ENCODE measurements at regions not wholly inside any gene's neighbourhood (a gene's known extent, or its start where the extent isn't known, plus 50 kb on each side); places are given as distances from the start of the nearest gene placed in this dataset.

DNA sequence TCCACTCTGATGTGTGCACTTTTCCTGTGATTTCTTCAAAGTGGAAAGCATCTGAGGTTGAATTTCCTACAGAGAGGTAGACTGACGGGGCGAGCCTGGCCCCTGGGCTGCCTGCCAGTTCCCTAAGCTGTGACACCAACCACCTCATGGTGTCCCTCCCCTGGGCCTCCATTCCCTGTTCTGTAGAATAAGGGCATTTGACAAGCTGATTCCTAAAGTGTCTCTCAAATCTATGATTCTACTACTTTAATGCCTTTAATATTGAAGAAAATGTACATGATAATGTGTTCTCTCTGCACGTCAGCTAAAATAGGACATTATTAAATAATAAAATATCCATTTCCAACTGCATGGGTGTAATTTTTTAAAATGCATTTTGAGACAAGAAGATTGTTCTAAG is 105.1 kb downstream of the SEC61G start:
- Histone ChIP-seq H3K4me2 (ENCODE audit: low read length, poor library complexity, severe bottlenecking) (no peak overlapping the region), H2BK15ac (ENCODE audit: low read depth, poor library complexity, severe bottlenecking) (no peak overlapping the region), H4K91ac (ENCODE audit: low read length) (no peak overlapping the region), H3K36me3 (ENCODE audit: control insufficient read depth in 1 of 2, insufficient read depth in 2 of 2, low read depth in 1 of 2, low read length in 2 of 2) (no peaks in the 10 kb centered on the region), H3K4ac (ENCODE audit: low read depth in 1 of 2, low read length in 2 of 2) (no peak overlapping the region), H3K14ac (ENCODE audit: low read length in 2 of 2) (no peak overlapping the region), H3K27me3 (ENCODE audit: control insufficient read depth in 1 of 2, insufficient read depth in 1 of 2, low read length in 2 of 2) (no peaks in the 10 kb centered on the region), H3K9ac (ENCODE audit: low read length) (no peak overlapping the region), H3K79me1 (replicated peaks; ENCODE audit: low read length, poor library complexity, severe bottlenecking) (no peaks in the 10 kb centered on the region), H2AFZ (ENCODE audit: low read depth, low read length) (no peak overlapping the region), H2BK12ac (ENCODE audit: low read length in 2 of 2) (no peak overlapping the region), H4K8ac (ENCODE audit: low read length) (no peak overlapping the region), H3K27ac (ENCODE audit: low read length, poor library complexity, severe bottlenecking) (no peak overlapping the region), H3K23ac (ENCODE audit: low read length in 2 of 2) (no peak overlapping the region), H3K4me3 (ENCODE audit: insufficient read depth in 1 of 2, low read depth in 1 of 2, low read length in 2 of 2) (no peak overlapping the region), H2BK5ac (ENCODE audit: low read depth, low read length, poor library complexity, severe bottlenecking) (no peak overlapping the region), H2BK120ac (ENCODE audit: low read depth, low read length) (no peak overlapping the region), H3K4me1 (ENCODE audit: control insufficient read depth, insufficient read depth, low read depth, low read length) (no peaks in the 10 kb centered on the region), H3K9me3 (ENCODE audit: control insufficient read depth, low read length) (no peaks in the 10 kb centered on the region), H3K18ac (ENCODE audit: low read depth in 1 of 2, low read length in 2 of 2) (no peak overlapping the region), H2AK5ac (ENCODE audit: low read length, severe bottlenecking) (no peak overlapping the region)
- no CpG with 5 or more reads among the region's 3 CpGs for WGBS
- DNase-seq: no peak

DNA sequence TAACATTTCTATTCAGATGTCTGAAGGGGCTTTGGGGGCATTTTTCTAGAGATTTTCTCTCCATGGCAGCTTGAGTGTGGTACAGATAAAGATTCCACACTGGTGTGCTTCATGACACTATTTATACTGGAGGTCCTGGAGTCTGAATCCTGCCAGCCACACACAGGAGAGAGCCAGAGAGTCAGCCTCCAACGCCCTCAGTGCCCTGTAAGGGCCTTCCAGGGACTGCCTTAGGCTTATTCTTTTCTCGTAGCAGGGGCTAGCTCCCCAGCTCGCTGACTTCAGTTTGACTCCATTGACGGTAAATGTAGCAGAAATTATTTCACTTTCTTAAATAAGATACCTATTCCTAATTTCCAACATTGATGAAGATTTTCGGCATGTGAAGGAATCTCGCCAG is 100.9 kb downstream of the VSTM2A start:
- Histone ChIP-seq H2BK12ac (ENCODE audit: low read length in 2 of 2) (no peak overlapping the region), H3K27ac (ENCODE audit: low read length, poor library complexity, severe bottlenecking) (no peak overlapping the region), H3K4ac (ENCODE audit: low read depth in 1 of 2, low read length in 2 of 2) (no peak overlapping the region), H2BK120ac (ENCODE audit: low read depth, low read length) (no peak overlapping the region), H4K8ac (ENCODE audit: low read length) (no peak overlapping the region), H4K91ac (ENCODE audit: low read length) (no peak overlapping the region), H3K23ac (ENCODE audit: low read length in 2 of 2) (no peak overlapping the region), H3K79me1 (replicated peaks; ENCODE audit: low read length, poor library complexity, severe bottlenecking) (no peaks in the 10 kb centered on the region), H3K4me1 (ENCODE audit: control insufficient read depth, insufficient read depth, low read depth, low read length) (no peaks in the 10 kb centered on the region), H3K4me2 (ENCODE audit: low read length, poor library complexity, severe bottlenecking) (no peak overlapping the region), H2AK5ac (ENCODE audit: low read length, severe bottlenecking) (no peak overlapping the region), H3K18ac (ENCODE audit: low read depth in 1 of 2, low read length in 2 of 2) (no peak overlapping the region), H3K36me3 (ENCODE audit: control insufficient read depth in 1 of 2, insufficient read depth in 2 of 2, low read depth in 1 of 2, low read length in 2 of 2) (no peaks in the 10 kb centered on the region), H2BK5ac (ENCODE audit: low read depth, low read length, poor library complexity, severe bottlenecking) (no peak overlapping the region), H3K27me3 (ENCODE audit: control insufficient read depth in 1 of 2, insufficient read depth in 1 of 2, low read length in 2 of 2) (peaks cover 0 to 4% of the 10 kb centered on the region in 2 experiments), H3K9ac (ENCODE audit: low read length) (no peak overlapping the region), H3K14ac (ENCODE audit: low read length in 2 of 2) (no peak overlapping the region), H3K4me3 (ENCODE audit: insufficient read depth in 1 of 2, low read depth in 1 of 2, low read length in 2 of 2) (no peak overlapping the region), H3K9me3 (ENCODE audit: control insufficient read depth, low read length) (no peaks in the 10 kb centered on the region), H2BK15ac (ENCODE audit: low read depth, poor library complexity, severe bottlenecking) (no peak overlapping the region), H2AFZ (ENCODE audit: low read depth, low read length) (no peak overlapping the region)
- DNase-seq: no peak
- WGBS: 61% methylated on average over 5 of the region's 6 CpGs

DNA sequence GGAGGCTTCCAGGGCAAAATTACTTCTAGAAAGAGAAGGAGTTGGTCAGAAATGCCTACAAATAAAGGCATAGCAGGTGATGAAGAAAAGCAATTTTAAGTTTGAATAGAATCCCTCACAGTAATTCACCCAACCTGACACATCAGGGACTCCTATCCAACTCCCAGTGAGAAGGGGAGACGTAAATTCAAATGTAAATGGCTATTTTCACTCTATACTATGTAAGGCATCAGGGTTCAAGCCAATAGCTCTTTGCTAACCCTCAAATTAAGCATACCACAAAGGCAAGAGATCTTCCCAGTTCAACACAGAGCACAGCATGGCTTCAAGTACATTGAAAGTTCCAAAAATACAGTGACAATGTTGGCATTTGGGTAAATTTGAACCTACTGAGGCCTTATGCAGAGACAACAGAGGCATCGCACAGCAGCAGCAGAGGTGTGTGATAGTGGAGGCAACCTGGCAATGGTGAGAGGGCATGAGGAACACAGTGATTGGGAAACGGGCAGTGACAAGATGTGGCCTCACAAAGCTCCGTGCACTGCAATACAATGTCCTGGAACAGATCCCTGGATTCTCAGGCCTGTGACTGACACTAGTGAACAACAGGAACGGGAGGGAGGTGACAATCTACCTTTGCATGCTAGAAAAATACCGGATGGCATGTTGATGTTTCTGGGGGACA is 95.7 kb downstream of the VSTM2A start:
- Histone ChIP-seq H2BK120ac (ENCODE audit: low read depth, low read length) (no peak overlapping the region), H3K18ac (ENCODE audit: low read depth in 1 of 2, low read length in 2 of 2) (no peak overlapping the region), H3K27ac (ENCODE audit: low read length, poor library complexity, severe bottlenecking) (no peak overlapping the region), H3K27me3 (ENCODE audit: control insufficient read depth in 1 of 2, insufficient read depth in 1 of 2, low read length in 2 of 2) (no peaks in the 10 kb centered on the region), H2BK15ac (ENCODE audit: low read depth, poor library complexity, severe bottlenecking) (no peak overlapping the region), H3K4me3 (ENCODE audit: insufficient read depth in 1 of 2, low read depth in 1 of 2, low read length in 2 of 2) (no peak overlapping the region), H2AFZ (ENCODE audit: low read depth, low read length) (no peak overlapping the region), H2BK12ac (ENCODE audit: low read length in 2 of 2) (no peak overlapping the region), H3K9me3 (ENCODE audit: control insufficient read depth, low read length) (no peaks in the 10 kb centered on the region), H3K9ac (ENCODE audit: low read length) (no peak overlapping the region), H3K4ac (ENCODE audit: low read depth in 1 of 2, low read length in 2 of 2) (no peak overlapping the region), H4K8ac (ENCODE audit: low read length) (no peak overlapping the region), H3K14ac (ENCODE audit: low read length in 2 of 2) (no peak overlapping the region), H3K23ac (ENCODE audit: low read length in 2 of 2) (no peak overlapping the region), H3K4me2 (ENCODE audit: low read length, poor library complexity, severe bottlenecking) (no peak overlapping the region), H3K4me1 (ENCODE audit: control insufficient read depth, insufficient read depth, low read depth, low read length) (no peaks in the 10 kb centered on the region), H2AK5ac (ENCODE audit: low read length, severe bottlenecking) (no peak overlapping the region), H4K91ac (ENCODE audit: low read length) (no peak overlapping the region), H2BK5ac (ENCODE audit: low read depth, low read length, poor library complexity, severe bottlenecking) (no peak overlapping the region), H3K79me1 (replicated peaks; ENCODE audit: low read length, poor library complexity, severe bottlenecking) (no peaks in the 10 kb centered on the region), H3K36me3 (ENCODE audit: control insufficient read depth in 1 of 2, insufficient read depth in 2 of 2, low read depth in 1 of 2, low read length in 2 of 2) (no peaks in the 10 kb centered on the region)
- DNase-seq: no peak
- WGBS: 57% methylated on average over 6 of the region's 6 CpGs

DNA sequence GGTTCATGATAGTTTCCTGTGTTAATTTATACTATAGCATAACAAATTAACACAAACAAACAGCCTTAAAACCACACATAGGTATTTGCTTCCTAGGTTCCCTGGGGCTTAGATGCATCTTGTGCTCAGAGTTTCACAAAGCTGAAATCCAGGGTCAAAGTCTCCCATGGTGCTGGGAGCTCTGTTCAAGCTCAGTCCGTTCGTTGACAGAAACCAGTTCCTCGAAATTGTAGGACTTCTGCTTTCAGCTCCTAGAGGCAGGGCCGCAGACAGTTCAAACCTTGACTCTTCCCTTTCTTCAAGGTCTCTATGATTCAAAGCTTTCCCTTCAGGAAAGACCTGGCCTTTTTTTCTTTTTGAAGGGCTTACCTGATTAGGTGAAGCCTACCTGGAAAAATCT is 90.5 kb downstream of the VSTM2A start:
- Histone ChIP-seq H2AK5ac (ENCODE audit: low read length, severe bottlenecking) (no peak overlapping the region), H2AFZ (ENCODE audit: low read depth, low read length) (no peak overlapping the region), H3K4ac (ENCODE audit: low read depth in 1 of 2, low read length in 2 of 2) (no peak overlapping the region), H3K14ac (ENCODE audit: low read length in 2 of 2) (no peak overlapping the region), H3K79me1 (replicated peaks; ENCODE audit: low read length, poor library complexity, severe bottlenecking) (no peaks in the 10 kb centered on the region), H4K8ac (ENCODE audit: low read length) (no peak overlapping the region), H2BK5ac (ENCODE audit: low read depth, low read length, poor library complexity, severe bottlenecking) (no peak overlapping the region), H3K4me3 (ENCODE audit: insufficient read depth in 1 of 2, low read depth in 1 of 2, low read length in 2 of 2) (no peak overlapping the region), H3K27ac (ENCODE audit: low read length, poor library complexity, severe bottlenecking) (no peak overlapping the region), H3K9ac (ENCODE audit: low read length) (no peak overlapping the region), H2BK15ac (ENCODE audit: low read depth, poor library complexity, severe bottlenecking) (no peak overlapping the region), H2BK12ac (ENCODE audit: low read length in 2 of 2) (no peak overlapping the region), H3K4me1 (ENCODE audit: control insufficient read depth, insufficient read depth, low read depth, low read length) (no peaks in the 10 kb centered on the region), H3K36me3 (ENCODE audit: control insufficient read depth in 1 of 2, insufficient read depth in 2 of 2, low read depth in 1 of 2, low read length in 2 of 2) (no peaks in the 10 kb centered on the region), H3K27me3 (ENCODE audit: control insufficient read depth in 1 of 2, insufficient read depth in 1 of 2, low read length in 2 of 2) (no peaks in the 10 kb centered on the region), H3K23ac (ENCODE audit: low read length in 2 of 2) (no peak overlapping the region), H3K4me2 (ENCODE audit: low read length, poor library complexity, severe bottlenecking) (no peak overlapping the region), H3K9me3 (ENCODE audit: control insufficient read depth, low read length) (no peaks in the 10 kb centered on the region), H4K91ac (ENCODE audit: low read length) (no peak overlapping the region), H3K18ac (ENCODE audit: low read depth in 1 of 2, low read length in 2 of 2) (no peak overlapping the region), H2BK120ac (ENCODE audit: low read depth, low read length) (no peak overlapping the region)
- DNase-seq: no peak
- 23% methylated on average over 4 of the region's 4 CpGs for WGBS
